ENCODE measurements at regions not wholly inside any gene's neighbourhood (a gene's known extent, or its start where the extent isn't known, plus 50 kb on each side); places are given as distances from the start of the nearest gene placed in this dataset.

- no peak for ATAC-seq
- 51% methylated on average over 2 of the region's 2 CpGs for WGBS (ENCODE audit: missing lambda C conversion rate)
- H3K4me2 ChIP-seq, result no peak overlapping the region
- DNase-seq (ENCODE audit: low read depth in 1 of 2, low spot score in 1 of 2), result no peak
- H3K9me3 ChIP-seq, result no peaks in the 10 kb centered on the region
- H3K4me1 ChIP-seq, result no peaks in the 10 kb centered on the region
- no peak overlapping the region for H3K4me3 ChIP-seq
- POLR2A ChIA-PET, result no interaction called here
- CTCF ChIA-PET, result interaction anchor here (0.9 to 5.0 kb wide), 7 partner anchors 9 to 113 kb away, joined by 3 to 40 read pairs (median 3); partner anchors contain the start of gene SUB1
- H3K27ac ChIP-seq, result no peak overlapping the region
- no peak for FAIRE-seq
- TF ChIP-seq EHF (CRISPR knock-in tag; IDR thresholded peaks at IDR 0.05), result no peak
- TF ChIP-seq KDM5A (IDR thresholded peaks at IDR 0.05), result no peak
- no peak for TF ChIP-seq GATA3 (IDR thresholded peaks at IDR 0.05; ENCODE audit: borderline replicate concordance)
- TF ChIP-seq, protein P1, sequence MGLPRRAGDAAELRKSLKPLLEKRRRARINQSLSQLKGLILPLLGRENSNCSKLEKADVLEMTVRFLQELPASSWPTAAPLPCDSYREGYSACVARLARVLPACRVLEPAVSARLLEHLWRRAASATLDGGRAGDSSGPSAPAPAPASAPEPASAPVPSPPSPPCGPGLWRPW (IDR thresholded peaks at IDR 0.05), result no peak
- no peak for TF ChIP-seq CBX8 (IDR thresholded peaks at IDR 0.05)
- TF ChIP-seq, protein P2, sequence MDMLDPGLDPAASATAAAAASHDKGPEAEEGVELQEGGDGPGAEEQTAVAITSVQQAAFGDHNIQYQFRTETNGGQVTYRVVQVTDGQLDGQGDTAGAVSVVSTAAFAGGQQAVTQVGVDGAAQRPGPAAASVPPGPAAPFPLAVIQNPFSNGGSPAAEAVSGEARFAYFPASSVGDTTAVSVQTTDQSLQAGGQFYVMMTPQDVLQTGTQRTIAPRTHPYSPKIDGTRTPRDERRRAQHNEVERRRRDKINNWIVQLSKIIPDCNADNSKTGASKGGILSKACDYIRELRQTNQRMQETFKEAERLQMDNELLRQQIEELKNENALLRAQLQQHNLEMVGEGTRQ (IDR thresholded peaks at IDR 0.05), result no peak
- TF ChIP-seq EP300 (IDR thresholded peaks at IDR 0.05), result no peak
- no peak for TF ChIP-seq ZNF302 (CRISPR knock-in tag; IDR thresholded peaks at IDR 0.05)
- no peak for TF ChIP-seq RNF2 (IDR thresholded peaks at IDR 0.05; ENCODE audit: borderline replicate concordance, low read depth)
- no peak for TF ChIP-seq RFX5 (IDR thresholded peaks at IDR 0.05)
- no peak for TF ChIP-seq FOXS1 (CRISPR knock-in tag; IDR thresholded peaks at IDR 0.05)
- no peak for TF ChIP-seq JUNB (IDR thresholded peaks at IDR 0.05)
- TF ChIP-seq ESRRA (IDR thresholded peaks at IDR 0.05; ENCODE audit: borderline replicate concordance, low read length), result no peak
- TF ChIP-seq, protein P3, sequence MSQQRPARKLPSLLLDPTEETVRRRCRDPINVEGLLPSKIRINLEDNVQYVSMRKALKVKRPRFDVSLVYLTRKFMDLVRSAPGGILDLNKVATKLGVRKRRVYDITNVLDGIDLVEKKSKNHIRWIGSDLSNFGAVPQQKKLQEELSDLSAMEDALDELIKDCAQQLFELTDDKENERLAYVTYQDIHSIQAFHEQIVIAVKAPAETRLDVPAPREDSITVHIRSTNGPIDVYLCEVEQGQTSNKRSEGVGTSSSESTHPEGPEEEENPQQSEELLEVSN (IDR thresholded peaks at IDR 0.05; ENCODE audit: borderline replicate concordance, low read depth), result no peak
- TF ChIP-seq HOXA7 (CRISPR knock-in tag; IDR thresholded peaks at IDR 0.05), result no peak
- no peak for TF ChIP-seq CHD4 (IDR thresholded peaks at IDR 0.05; ENCODE audit: borderline replicate concordance)
- TF ChIP-seq ZC3H11A (IDR thresholded peaks at IDR 0.05), result no peak
These were observed 61.2 kb upstream of the ZFR start for GRCh38 chr5:32505756-32506155.

GRCh38 chr5:32504989-32505596, 60.6 kb upstream of the ZFR start:
- DNase-seq (ENCODE audit: low read depth in 1 of 2, low spot score in 1 of 2), result no peak
- TF ChIP-seq CHD2 (IDR thresholded peaks at IDR 0.05; ENCODE audit: low read length, partially characterized antibody) (no peak), ZSCAN20 (CRISPR knock-in tag; IDR thresholded peaks at IDR 0.05) (no peak), REST (IDR thresholded peaks at IDR 0.05) (no peak)
- CTCF ChIA-PET, result interaction anchor here (0.9 to 5.0 kb wide), 7 partner anchors 9 to 270 kb away, joined by 3 to 40 read pairs (median 3); partner anchors contain the start of gene SUB1
- Histone ChIP-seq H3K4me2 (no peak overlapping the region), H3K4me3 (no peak overlapping the region), H3K4me1 (no peaks in the 10 kb centered on the region), H3K9me3 (no peaks in the 10 kb centered on the region), H3K27ac (no peak overlapping the region)
- POLR2A ChIA-PET, result interaction anchor here (0.6 kb wide), 1 partner anchor 122 kb away, joined by 4 read pairs; no protein-coding TSS in a partner anchor
- 74% methylated on average over 8 of the region's 8 CpGs for WGBS (ENCODE audit: missing lambda C conversion rate)
- FAIRE-seq, result no peak
- no peak for ATAC-seq

Measured in A549 (cell line).